ENCODE measurements at regions not wholly inside any gene's neighbourhood (a gene's known extent, or its start where the extent isn't known, plus 50 kb on each side); places are given as distances from the start of the nearest gene placed in this dataset.

DNA sequence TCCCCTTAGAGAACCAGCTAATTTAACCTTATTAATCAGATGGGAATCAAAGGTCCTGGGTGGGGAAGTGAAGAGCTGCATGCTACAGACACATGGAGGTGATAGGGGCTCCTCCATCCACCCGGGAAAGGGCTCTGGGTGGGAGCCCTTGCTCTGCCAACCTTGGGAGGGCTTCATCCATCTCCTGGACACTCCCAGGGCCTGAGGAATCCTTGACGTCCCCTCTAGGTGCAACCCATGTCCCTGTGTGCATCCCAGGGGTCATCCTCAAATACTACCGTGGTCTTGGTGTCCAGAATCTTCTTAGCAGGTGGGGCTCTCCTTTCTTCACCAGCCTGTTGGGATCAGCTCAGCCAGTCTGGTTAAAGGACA, 55.4 kb upstream of the IGFBP3 start:
- H2AFZ ChIP-seq (ENCODE audit: low read depth, low read length) = no peak overlapping the region
- H3K36me3 ChIP-seq (ENCODE audit: insufficient read depth, low read length) = no peaks in the 10 kb centered on the region
- no peak overlapping the region for H3K27ac Mint-ChIP-seq (ENCODE audit: unreplicated experiment)
- peaks cover 52% of the 10 kb centered on the region for H3K4me1 ChIP-seq (ENCODE audit: insufficient read depth, low read length)
- TF ChIP-seq, protein P1, sequence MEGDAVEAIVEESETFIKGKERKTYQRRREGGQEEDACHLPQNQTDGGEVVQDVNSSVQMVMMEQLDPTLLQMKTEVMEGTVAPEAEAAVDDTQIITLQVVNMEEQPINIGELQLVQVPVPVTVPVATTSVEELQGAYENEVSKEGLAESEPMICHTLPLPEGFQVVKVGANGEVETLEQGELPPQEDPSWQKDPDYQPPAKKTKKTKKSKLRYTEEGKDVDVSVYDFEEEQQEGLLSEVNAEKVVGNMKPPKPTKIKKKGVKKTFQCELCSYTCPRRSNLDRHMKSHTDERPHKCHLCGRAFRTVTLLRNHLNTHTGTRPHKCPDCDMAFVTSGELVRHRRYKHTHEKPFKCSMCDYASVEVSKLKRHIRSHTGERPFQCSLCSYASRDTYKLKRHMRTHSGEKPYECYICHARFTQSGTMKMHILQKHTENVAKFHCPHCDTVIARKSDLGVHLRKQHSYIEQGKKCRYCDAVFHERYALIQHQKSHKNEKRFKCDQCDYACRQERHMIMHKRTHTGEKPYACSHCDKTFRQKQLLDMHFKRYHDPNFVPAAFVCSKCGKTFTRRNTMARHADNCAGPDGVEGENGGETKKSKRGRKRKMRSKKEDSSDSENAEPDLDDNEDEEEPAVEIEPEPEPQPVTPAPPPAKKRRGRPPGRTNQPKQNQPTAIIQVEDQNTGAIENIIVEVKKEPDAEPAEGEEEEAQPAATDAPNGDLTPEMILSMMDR (IDR thresholded peaks at IDR 0.05; ENCODE audit: insufficient read depth, low read depth, low read length) = no peak
- TF ChIP-seq EZH2 (IDR thresholded peaks at IDR 0.05; ENCODE audit: insufficient read depth, low read length) = no peak
- FAIRE-seq = no peak
- H3K4me3 Mint-ChIP-seq (ENCODE audit: unreplicated experiment) = no peak overlapping the region
- no peak overlapping the region for H3K9ac ChIP-seq (ENCODE audit: low read length)
- H3K4me1 Mint-ChIP-seq (ENCODE audit: low read depth, unreplicated experiment) = peaks cover 50% of the 10 kb centered on the region
- no peak for DNase-seq (ENCODE audit: low read depth)
- H3K36me3 Mint-ChIP-seq (ENCODE audit: low read depth, unreplicated experiment) = peaks cover 4% of the 10 kb centered on the region
- H3K4me2 ChIP-seq (ENCODE audit: low read length) = no peak overlapping the region
- H3K27ac ChIP-seq (ENCODE audit: low read depth, low read length) = no peak overlapping the region
- no peaks in the 10 kb centered on the region for H3K27me3 Mint-ChIP-seq (ENCODE audit: low read depth, unreplicated experiment)
- no peaks in the 10 kb centered on the region for H3K27me3 ChIP-seq (ENCODE audit: insufficient read depth, low read length)
- H3K79me2 ChIP-seq (ENCODE audit: insufficient read depth, low read length) = no peaks in the 10 kb centered on the region
- H3K4me3 ChIP-seq (ENCODE audit: insufficient read depth, low read depth, low read length) = no peak overlapping the region
- no peaks in the 10 kb centered on the region for H4K20me1 ChIP-seq (ENCODE audit: insufficient read depth, low read length)
- H3K9me3 ChIP-seq (ENCODE audit: insufficient read depth, low read depth, low read length) = no peaks in the 10 kb centered on the region
- H3K9me3 Mint-ChIP-seq (ENCODE audit: unreplicated experiment) = peaks cover 9% of the 10 kb centered on the region

DNA sequence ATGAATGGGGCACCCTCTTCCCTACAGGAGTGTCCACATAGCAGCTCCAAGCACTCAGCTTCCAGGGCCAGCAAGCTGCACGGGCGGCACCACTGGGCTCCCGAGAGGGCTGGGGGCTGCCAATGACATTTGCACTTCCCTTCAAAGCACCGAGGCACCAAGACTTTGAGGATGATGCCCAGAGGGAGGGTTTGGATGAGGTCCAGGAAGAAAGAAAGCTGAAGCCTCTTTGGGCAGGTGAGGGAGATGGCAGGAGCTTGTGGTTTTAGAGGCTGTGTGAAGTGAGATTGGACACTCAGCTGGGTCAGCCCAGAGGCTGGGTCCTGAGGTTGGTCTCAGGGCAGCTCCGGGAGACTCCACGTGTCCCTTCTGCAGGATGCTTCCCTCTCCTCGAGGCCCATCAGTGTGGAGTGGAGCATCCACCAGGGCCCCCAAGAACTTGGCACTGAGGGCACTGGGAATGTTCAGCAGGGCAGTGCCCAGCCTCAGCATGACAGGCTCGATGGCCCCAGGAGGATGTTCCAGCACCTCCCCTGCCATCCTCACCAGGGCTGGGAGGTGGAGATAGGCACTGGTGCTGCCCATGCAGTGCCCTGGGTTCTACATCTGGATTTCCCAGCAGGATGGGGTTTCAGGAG, 54.9 kb upstream of the IGFBP3 start:
- Histone ChIP-seq H3K79me2 (ENCODE audit: insufficient read depth, low read length) (no peaks in the 10 kb centered on the region), H2AFZ (ENCODE audit: low read depth, low read length) (no peak overlapping the region), H3K27ac (ENCODE audit: low read depth, low read length) (no peak overlapping the region), H3K9ac (ENCODE audit: low read length) (no peak overlapping the region), H3K9me3 (ENCODE audit: insufficient read depth, low read depth, low read length) (no peaks in the 10 kb centered on the region), H3K36me3 (ENCODE audit: insufficient read depth, low read length) (no peaks in the 10 kb centered on the region), H3K27me3 (ENCODE audit: insufficient read depth, low read length) (no peaks in the 10 kb centered on the region), H3K4me1 (ENCODE audit: insufficient read depth, low read length) (peaks cover 49% of the 10 kb centered on the region), H4K20me1 (ENCODE audit: insufficient read depth, low read length) (no peaks in the 10 kb centered on the region), H3K4me2 (ENCODE audit: low read length) (no peak overlapping the region), H3K4me3 (ENCODE audit: insufficient read depth, low read depth, low read length) (no peak overlapping the region)
- TF ChIP-seq EZH2 (IDR thresholded peaks at IDR 0.05; ENCODE audit: insufficient read depth, low read length) = no peak
- TF ChIP-seq, protein P1 (IDR thresholded peaks at IDR 0.05; ENCODE audit: insufficient read depth, low read depth, low read length) = no peak
- peaks cover 4% of the 10 kb centered on the region for H3K36me3 Mint-ChIP-seq (ENCODE audit: low read depth, unreplicated experiment)
- H3K9me3 Mint-ChIP-seq (ENCODE audit: unreplicated experiment) = peaks cover 9% of the 10 kb centered on the region
- no peaks in the 10 kb centered on the region for H3K27me3 Mint-ChIP-seq (ENCODE audit: low read depth, unreplicated experiment)
- FAIRE-seq (no peak), DNase-seq (ENCODE audit: low read depth) (no peak)
- peak overlapping the region; percentile 62 for H3K27ac Mint-ChIP-seq (ENCODE audit: unreplicated experiment)
- peaks cover 49% of the 10 kb centered on the region for H3K4me1 Mint-ChIP-seq (ENCODE audit: low read depth, unreplicated experiment)
- peak overlapping the region; percentile 40 for H3K4me3 Mint-ChIP-seq (ENCODE audit: unreplicated experiment)

DNA sequence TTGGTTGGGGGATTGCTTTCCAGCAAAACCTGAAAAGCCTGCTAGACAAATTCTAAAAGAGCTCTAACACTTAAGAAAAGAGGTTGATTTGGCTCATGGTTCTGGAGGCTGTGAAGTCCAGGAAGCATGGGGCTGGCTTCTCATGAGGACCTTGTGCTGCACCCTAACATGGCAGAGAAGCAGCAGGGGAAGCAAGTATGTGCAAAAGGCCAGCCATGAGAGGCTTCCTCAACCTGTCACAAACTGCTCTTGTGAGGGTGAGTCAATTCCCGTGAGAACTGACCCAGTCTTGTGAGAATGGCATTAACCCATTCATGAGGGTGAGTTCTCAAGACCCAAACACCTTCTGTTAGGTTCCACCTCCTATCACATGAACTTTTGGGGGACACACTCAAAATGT, 54.3 kb upstream of the IGFBP3 start:
- peaks cover 8% of the 10 kb centered on the region for H3K9me3 Mint-ChIP-seq (ENCODE audit: unreplicated experiment)
- FAIRE-seq (peak; percentile 39), DNase-seq (ENCODE audit: low read depth) (no peak)
- Histone ChIP-seq H3K4me3 (ENCODE audit: insufficient read depth, low read depth, low read length) (no peak overlapping the region), H3K27ac (ENCODE audit: low read depth, low read length) (no peak overlapping the region), H2AFZ (ENCODE audit: low read depth, low read length) (no peak overlapping the region), H3K36me3 (ENCODE audit: insufficient read depth, low read length) (no peaks in the 10 kb centered on the region), H3K27me3 (ENCODE audit: insufficient read depth, low read length) (no peaks in the 10 kb centered on the region), H3K4me1 (ENCODE audit: insufficient read depth, low read length) (peaks cover 43% of the 10 kb centered on the region), H3K9ac (ENCODE audit: low read length) (no peak overlapping the region), H4K20me1 (ENCODE audit: insufficient read depth, low read length) (no peaks in the 10 kb centered on the region), H3K79me2 (ENCODE audit: insufficient read depth, low read length) (no peaks in the 10 kb centered on the region), H3K9me3 (ENCODE audit: insufficient read depth, low read depth, low read length) (no peaks in the 10 kb centered on the region), H3K4me2 (ENCODE audit: low read length) (no peak overlapping the region)
- no peak overlapping the region for H3K4me3 Mint-ChIP-seq (ENCODE audit: unreplicated experiment)
- TF ChIP-seq, protein P1 (IDR thresholded peaks at IDR 0.05; ENCODE audit: insufficient read depth, low read depth, low read length) = no peak
- no peak for TF ChIP-seq EZH2 (IDR thresholded peaks at IDR 0.05; ENCODE audit: insufficient read depth, low read length)
- H3K27ac Mint-ChIP-seq (ENCODE audit: unreplicated experiment) = peak overlapping the region; percentile 62
- peaks cover 4% of the 10 kb centered on the region for H3K36me3 Mint-ChIP-seq (ENCODE audit: low read depth, unreplicated experiment)
- H3K4me1 Mint-ChIP-seq (ENCODE audit: low read depth, unreplicated experiment) = peaks cover 49% of the 10 kb centered on the region
- H3K27me3 Mint-ChIP-seq (ENCODE audit: low read depth, unreplicated experiment) = no peaks in the 10 kb centered on the region
